ENCODE measurements at regions not wholly inside any gene's neighbourhood (a gene's known extent, or its start where the extent isn't known, plus 50 kb on each side); places are given as distances from the start of the nearest gene placed in this dataset.
"Not testable (repeated sequence)": the region's sequence is repeated elsewhere in the genome, so short reads cannot be mapped to it uniquely, and the experiment has no call there.

DNA sequence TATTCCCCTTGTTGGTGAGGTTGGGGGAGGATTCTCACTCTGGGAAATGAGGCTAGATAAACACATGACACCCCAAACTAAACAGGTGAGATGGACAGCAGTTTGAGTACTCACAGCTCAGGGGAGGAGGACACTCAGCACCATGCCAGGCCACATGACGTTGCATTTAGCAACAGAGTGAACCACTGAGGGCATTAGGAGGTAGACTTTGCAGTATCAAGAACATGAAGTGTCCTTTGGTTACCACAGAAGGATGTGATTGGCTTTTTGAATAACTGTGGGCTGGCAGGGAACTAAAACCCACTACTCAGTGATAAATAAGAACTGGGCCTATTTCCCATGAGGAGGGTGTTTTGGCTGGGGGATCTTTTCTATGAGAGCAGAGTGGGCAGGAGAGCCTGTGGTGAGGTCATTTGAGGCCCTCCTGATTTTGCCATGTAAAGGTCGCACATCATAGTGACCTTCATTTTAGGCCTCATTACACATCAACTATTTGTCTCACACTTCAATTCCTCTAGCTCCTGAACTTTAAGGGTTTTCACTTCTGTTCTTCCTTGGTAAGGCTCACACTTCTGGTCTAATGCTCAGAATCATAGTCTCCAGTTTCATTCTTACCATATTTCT lies 89.8 kb upstream of the PRKD1 start:
- DNase-seq (ENCODE audit: low spot score, unreplicated experiment): no peak
- Mint-ChIP-seq H3K4me3 (ENCODE audit: low read depth) (no peak overlapping the region), H3K36me3 (ENCODE audit: insufficient read depth) (no peaks in the 10 kb centered on the region), H3K27ac (no peak overlapping the region), H3K4me1 (ENCODE audit: low read depth) (peaks cover 11% of the 10 kb centered on the region), H3K9me3 (ENCODE audit: low read depth) (no peaks in the 10 kb centered on the region), H3K27me3 (no peaks in the 10 kb centered on the region)
- TF ChIP-seq, protein P1, sequence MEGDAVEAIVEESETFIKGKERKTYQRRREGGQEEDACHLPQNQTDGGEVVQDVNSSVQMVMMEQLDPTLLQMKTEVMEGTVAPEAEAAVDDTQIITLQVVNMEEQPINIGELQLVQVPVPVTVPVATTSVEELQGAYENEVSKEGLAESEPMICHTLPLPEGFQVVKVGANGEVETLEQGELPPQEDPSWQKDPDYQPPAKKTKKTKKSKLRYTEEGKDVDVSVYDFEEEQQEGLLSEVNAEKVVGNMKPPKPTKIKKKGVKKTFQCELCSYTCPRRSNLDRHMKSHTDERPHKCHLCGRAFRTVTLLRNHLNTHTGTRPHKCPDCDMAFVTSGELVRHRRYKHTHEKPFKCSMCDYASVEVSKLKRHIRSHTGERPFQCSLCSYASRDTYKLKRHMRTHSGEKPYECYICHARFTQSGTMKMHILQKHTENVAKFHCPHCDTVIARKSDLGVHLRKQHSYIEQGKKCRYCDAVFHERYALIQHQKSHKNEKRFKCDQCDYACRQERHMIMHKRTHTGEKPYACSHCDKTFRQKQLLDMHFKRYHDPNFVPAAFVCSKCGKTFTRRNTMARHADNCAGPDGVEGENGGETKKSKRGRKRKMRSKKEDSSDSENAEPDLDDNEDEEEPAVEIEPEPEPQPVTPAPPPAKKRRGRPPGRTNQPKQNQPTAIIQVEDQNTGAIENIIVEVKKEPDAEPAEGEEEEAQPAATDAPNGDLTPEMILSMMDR (IDR thresholded peaks at IDR 0.05; ENCODE audit: unreplicated experiment): no peak

- DNase-seq (ENCODE audit: low spot score, unreplicated experiment): no peak
- no peak overlapping the region for H3K4me3 Mint-ChIP-seq (ENCODE audit: low read depth)
- H3K4me1 Mint-ChIP-seq (ENCODE audit: low read depth): peaks cover 11% of the 10 kb centered on the region
- no peaks in the 10 kb centered on the region for H3K27me3 Mint-ChIP-seq
- no peaks in the 10 kb centered on the region for H3K36me3 Mint-ChIP-seq (ENCODE audit: insufficient read depth)
- peak overlapping the region; percentile 17 for H3K27ac Mint-ChIP-seq
- peaks cover 7% of the 10 kb centered on the region for H3K9me3 Mint-ChIP-seq (ENCODE audit: low read depth)
- TF ChIP-seq, protein P1 (IDR thresholded peaks at IDR 0.05; ENCODE audit: unreplicated experiment): no peak
These were observed 92.6 kb upstream of the PRKD1 start for GRCh38 chr14:30020271-30020670.

- H3K4me3 Mint-ChIP-seq (ENCODE audit: low read depth): no peak overlapping the region
- peak overlapping the region; percentile 17 for H3K27ac Mint-ChIP-seq
- TF ChIP-seq, protein P1 (IDR thresholded peaks at IDR 0.05; ENCODE audit: unreplicated experiment): no peak
- no peaks in the 10 kb centered on the region for H3K36me3 Mint-ChIP-seq (ENCODE audit: insufficient read depth)
- H3K27me3 Mint-ChIP-seq: no peaks in the 10 kb centered on the region
- peaks cover 11% of the 10 kb centered on the region for H3K4me1 Mint-ChIP-seq (ENCODE audit: low read depth)
- peaks cover 10% of the 10 kb centered on the region for H3K9me3 Mint-ChIP-seq (ENCODE audit: low read depth)
- no peak for DNase-seq (ENCODE audit: low spot score, unreplicated experiment)
These were observed 93.0 kb upstream of the PRKD1 start for GRCh38 chr14:30020687-30021086.

- Mint-ChIP-seq H3K4me1 (ENCODE audit: low read depth) (peaks cover 11% of the 10 kb centered on the region), H3K9me3 (ENCODE audit: low read depth) (peaks cover 12% of the 10 kb centered on the region)
- H3K4me3 Mint-ChIP-seq (ENCODE audit: low read depth); H3K36me3 Mint-ChIP-seq (ENCODE audit: insufficient read depth); H3K27me3 Mint-ChIP-seq; DNase-seq (ENCODE audit: low spot score, unreplicated experiment); H3K27ac Mint-ChIP-seq: not testable (repeated sequence)
These were observed 95.7 kb upstream of the PRKD1 start for GRCh38 chr14:30023350-30023749.

GRCh38 chr14:30034152-30034551 lies 106.5 kb upstream of the PRKD1 start:
- no peak overlapping the region for H3K4me3 Mint-ChIP-seq (ENCODE audit: low read depth)
- no peak overlapping the region for H3K27ac Mint-ChIP-seq
- TF ChIP-seq, protein P1 (IDR thresholded peaks at IDR 0.05; ENCODE audit: unreplicated experiment): no peak
- no peak for DNase-seq (ENCODE audit: low spot score, unreplicated experiment)
- peaks cover 10% of the 10 kb centered on the region for H3K9me3 Mint-ChIP-seq (ENCODE audit: low read depth)
- no peaks in the 10 kb centered on the region for H3K36me3 Mint-ChIP-seq (ENCODE audit: insufficient read depth)
- H3K27me3 Mint-ChIP-seq: no peaks in the 10 kb centered on the region
- H3K4me1 Mint-ChIP-seq (ENCODE audit: low read depth): no peaks in the 10 kb centered on the region

DNA sequence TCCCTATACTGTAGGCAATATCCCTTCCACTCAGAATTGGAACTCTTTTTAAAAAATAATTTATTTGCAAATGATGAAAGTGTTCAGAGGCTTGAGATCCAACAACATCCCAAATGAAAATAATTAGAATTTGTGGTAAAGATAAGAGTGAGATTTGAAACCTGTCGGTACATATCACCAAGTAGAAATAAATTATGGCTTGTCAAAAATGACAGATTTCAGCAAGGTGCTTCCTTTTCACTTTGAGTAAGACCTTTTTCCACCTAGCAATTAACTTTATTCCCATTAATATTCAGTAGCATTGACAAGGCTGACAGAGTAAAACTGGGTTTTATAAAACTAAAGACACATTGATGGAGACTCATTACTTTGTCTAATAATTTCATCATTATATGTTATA lies 107.7 kb upstream of the PRKD1 start:
- no peaks in the 10 kb centered on the region for H3K4me1 Mint-ChIP-seq (ENCODE audit: low read depth)
- H3K27ac Mint-ChIP-seq: no peak overlapping the region
- no peak for DNase-seq (ENCODE audit: low spot score, unreplicated experiment)
- no peaks in the 10 kb centered on the region for H3K36me3 Mint-ChIP-seq (ENCODE audit: insufficient read depth)
- H3K9me3 Mint-ChIP-seq (ENCODE audit: low read depth): peaks cover 6% of the 10 kb centered on the region
- TF ChIP-seq, protein P1 (IDR thresholded peaks at IDR 0.05; ENCODE audit: unreplicated experiment): no peak
- H3K4me3 Mint-ChIP-seq (ENCODE audit: low read depth): no peak overlapping the region
- no peaks in the 10 kb centered on the region for H3K27me3 Mint-ChIP-seq

All from progenitor cell of endocrine pancreas (in vitro differentiated cells).